K562 (cell line): ENCODE measurements at regions not wholly inside any gene's neighbourhood (a gene's known extent, or its start where the extent isn't known, plus 50 kb on each side); places are given as distances from the start of the nearest gene placed in this dataset.

Source experiments
- ATAC-seq: fragments of 200-7000 bp; cut with Tn5 transposase; 3 replicates; pipeline ENCODE4 v1.9.1; 2020; ENCODE audit warnings: moderate library complexity
- BruUV-seq: library from RNA; stranded (reverse); fragments of 400-500 nt; replicated peaks from 2 replicates; lab custom pipeline; 2021; lab: Mats Ljungman, UMichigan
- CTCF ChIA-PET: fragments of 300-600 bp; formaldehyde crosslinking; extraction: SDS; loops from one replicate; lab custom pipeline; 2021; ENCODE audit warnings: low intra/inter-chr PET ratio; lab: Yijun Ruan, JAX
- POLR2A ChIA-PET: fragments of 300-600, 350-650 bp; sonication (Branson Sonifier 250); formaldehyde crosslinking; extraction: SDS; loops from one replicate; lab custom pipeline; 2021; ENCODE audit warnings: antibody characterized with exemption, inconsistent platforms; lab: Yijun Ruan, JAX
- DNase-seq, 4 experiments: peaks; one replicate each; pipeline versions ENCODE4 v3.0.0 to v3.0.0-alpha.2; 2011 to 2018; ENCODE audit warnings: low spot score in 3 of 4, mixed read lengths in 3 of 4; ENCODE audit errors: extremely low read depth in 1 of 4
- FAIRE-seq: peaks from 2 replicates; lab custom pipeline; 2011; peaks lifted over from hg19 to GRCh38; lab: Jason Lieb, UNC
- H2AFZ ChIP-seq: 2 replicates; pipeline ENCODE4 v1.6.0; 2011; ENCODE audit warnings: low read depth, low read length, control low read depth, inconsistent platforms
- H3K27ac ChIP-seq: fragments of 200-600 bp; 3 replicates; pipeline ENCODE4 v1.8.0; 2011; ENCODE audit warnings: low read depth, mild to moderate bottlenecking, control low read depth, inconsistent platforms, low read length, moderate library complexity, mixed read lengths; ENCODE audit errors: extremely low read depth
- H3K27me3 ChIP-seq, 2 experiments: fragments of 300-600 bp in 1 of 2; 2 replicates in 1 of 2; 3 replicates in 1 of 2; pipeline versions ENCODE4 v1.6.0 to v1.8.0; 2011; ENCODE audit warnings: inconsistent platforms in 2 of 2, low read length in 2 of 2, mild to moderate bottlenecking in 1 of 2, mixed read lengths in 1 of 2, moderate library complexity in 1 of 2; ENCODE audit not compliant: control insufficient read depth in 2 of 2, insufficient read depth in 2 of 2
- H3K36me3 ChIP-seq: fragments of 300-600 bp; 3 replicates; pipeline ENCODE4 v1.8.0; 2011; ENCODE audit warnings: mild to moderate bottlenecking, low read length, inconsistent platforms; ENCODE audit not compliant: control insufficient read depth, insufficient read depth
- H3K4me1 ChIP-seq, 2 experiments: fragments of 200-600 bp in 1 of 2; replicated peaks in 1 of 2; 2 replicates in 1 of 2; 3 replicates in 1 of 2; pipeline versions ENCODE4 v1.5.1 to v1.8.0; 2011; ENCODE audit warnings: inconsistent platforms in 2 of 2, low read length in 2 of 2, mild to moderate bottlenecking in 1 of 2, mixed read lengths in 1 of 2, moderate library complexity in 1 of 2; ENCODE audit not compliant: control insufficient read depth in 2 of 2, insufficient read depth in 2 of 2
- H3K4me2 ChIP-seq: 2 replicates; pipeline ENCODE4 v1.6.1; 2011; ENCODE audit warnings: low read length, control low read depth, inconsistent platforms, mixed read lengths; ENCODE audit not compliant: insufficient read depth
- H3K4me3 ChIP-seq: fragments of 200-600 bp; sonication (generic), shearing (Covaris generic); 2 replicates; pipeline ENCODE4 v1.5.1; 2016; ENCODE audit warnings: control low read depth, inconsistent platforms
- H3K79me2 ChIP-seq: fragments of 200-600 bp; 3 replicates; pipeline ENCODE4 v1.8.0; 2011; ENCODE audit warnings: low read length, inconsistent platforms; ENCODE audit not compliant: control insufficient read depth, insufficient read depth
- H3K9ac ChIP-seq, 2 experiments: 2 replicates each; pipeline versions ENCODE4 v1.6.0 to v1.6.1; 2011; ENCODE audit warnings: low read depth in 2 of 2, low read length in 2 of 2, control low read depth in 1 of 2, inconsistent platforms in 1 of 2, mild to moderate bottlenecking in 1 of 2, mixed read lengths in 1 of 2; ENCODE audit not compliant: insufficient read depth in 1 of 2
- H3K9me1 ChIP-seq: one replicate; pipeline ENCODE4 v1.6.0; 2011; ENCODE audit warnings: inconsistent platforms, mild to moderate bottlenecking, low read length, moderate library complexity; ENCODE audit not compliant: control insufficient read depth, insufficient read depth
- H3K9me3 ChIP-seq: replicated peaks from 2 replicates; pipeline ENCODE4 v1.5.1; 2011; ENCODE audit warnings: low read depth, low read length, inconsistent platforms; ENCODE audit not compliant: control insufficient read depth, insufficient read depth
- H4K20me1 ChIP-seq: replicated peaks from 2 replicates; pipeline ENCODE4 v1.6.1; 2011; ENCODE audit warnings: low read length, inconsistent platforms, mixed read lengths; ENCODE audit not compliant: control insufficient read depth, insufficient read depth
- COPS2 ChIP-seq: fragments of 450-650 bp; conservative IDR thresholded peaks from 2 replicates; pipeline ENCODE4 v1.6.1; 2016; ENCODE audit warnings: mild to moderate bottlenecking, moderate library complexity
- FIP1L1 ChIP-seq: fragments of 200-400 bp; formaldehyde crosslinking; IDR thresholded peaks from 2 replicates; pipeline ENCODE4 v1.6.1; 2018; ENCODE audit warnings: mild to moderate bottlenecking, low read depth, low read length; ENCODE audit not compliant: poor library complexity, severe bottlenecking
- FOXJ2 ChIP-seq: fragments of 200-800 bp; sonication (Bioruptor generic); IDR thresholded peaks from 2 replicates; pipeline ENCODE4 v1.6.1; 2016; ENCODE audit warnings: missing genetic modification characterization, missing compliant biosample characterization
- NUFIP1 ChIP-seq: fragments of 450-650 bp; IDR thresholded peaks from 2 replicates; pipeline ENCODE4 v1.6.1; 2018; ENCODE audit not compliant: partially characterized antibody
- PATZ1 ChIP-seq: fragments of 250-450 bp; sonication (Bioruptor Pico); IDR thresholded peaks from 2 replicates; pipeline ENCODE4 v1.5.0; 2020; ENCODE audit warnings: mild to moderate bottlenecking, borderline replicate concordance
- ZNF41 ChIP-seq: fragments of 250-450 bp; sonication (Bioruptor Pico); conservative IDR thresholded peaks from 2 replicates; pipeline ENCODE4 v1.4.0; 2020; ENCODE audit warnings: mild to moderate bottlenecking
- WGBS: fragments of 100-300 bp; shearing (Covaris generic); methylation state at CpG from one replicate; pipeline ENCODE4 v1.1.6; 2016; ENCODE audit warnings: low coverage, mixed read lengths; ENCODE audit not compliant: insufficient coverage; ENCODE audit errors: missing lambda C conversion rate; 5-methylcytosine and 5-hydroxymethylcytosine counted together
- in situ Hi-C: fragments of 300-500 bp; cut with MboI; formaldehyde crosslinking; loops from 4 replicates; pipeline ENCODE4 v1.15.0; 2018; ENCODE audit warnings: inconsistent platforms, mixed read lengths
- intact Hi-C: fragments of 100-400 bp; cut with micrococcal nuclease; formaldehyde crosslinking; loops from 2 replicates; pipeline ENCODE4 v1.14.2; 2022

- no peak for TF ChIP-seq PATZ1 (CRISPR knock-in tag)
- TF ChIP-seq ZNF41 (CRISPR knock-in tag): no peak
- no peak for TF ChIP-seq NUFIP1
Observed at GRCh38 chr4:60522265-60522664, 677.9 kb upstream of the ADGRL3 start (continued).

GRCh38 chr4:60531776-60532379 is 668.2 kb upstream of the ADGRL3 start:
- in situ Hi-C loops: no loop called here
- no peak overlapping the region for H2AFZ ChIP-seq
- DNase-seq (no peak), ATAC-seq (no peak), FAIRE-seq (no peak)
- no peaks in the 10 kb centered on the region for H3K9me1 ChIP-seq
- intact Hi-C loops: no loop called here
- no peaks in the 10 kb centered on the region for H3K79me2 ChIP-seq
- no peaks in the 10 kb centered on the region for H3K27me3 ChIP-seq
- no peaks in the 10 kb centered on the region for H3K4me1 ChIP-seq
- H3K4me2 ChIP-seq: no peak overlapping the region
- H3K4me3 ChIP-seq: no peak overlapping the region
- BruUV-seq: no TSS peak
- H4K20me1 ChIP-seq: no peaks in the 10 kb centered on the region
- ChIA-PET CTCF (no interaction called here), POLR2A (no interaction called here)
- no peak overlapping the region for H3K9ac ChIP-seq
- no peak overlapping the region for H3K27ac ChIP-seq
- TF ChIP-seq COPS2: no peak
- no peak for TF ChIP-seq FOXJ2 (tag)
- TF ChIP-seq FIP1L1: no peak
- TF ChIP-seq, all 486 proteins: peak for 0
- Histone ChIP-seq H3K36me3 (no peaks in the 10 kb centered on the region), H3K9me3 (no peaks in the 10 kb centered on the region)
- WGBS: 0% methylated on average over 4 of the region's 4 CpGs
